NCI-H1694 treated with DMSO at 0.1 percent for 48 hours (cell line): ENCODE measurements at regions not wholly inside any gene's neighbourhood (a gene's known extent, or its start where the extent isn't known, plus 50 kb on each side); places are given as distances from the start of the nearest gene placed in this dataset.
"Not testable (repeated sequence)": the region's sequence is repeated elsewhere in the genome, so short reads cannot be mapped to it uniquely, and the experiment has no call there.

ENCODE experiments used
- DNase-seq: peaks from one replicate; lab custom pipeline; 2025; lab: John Stamatoyannopoulos, UW

DNA sequence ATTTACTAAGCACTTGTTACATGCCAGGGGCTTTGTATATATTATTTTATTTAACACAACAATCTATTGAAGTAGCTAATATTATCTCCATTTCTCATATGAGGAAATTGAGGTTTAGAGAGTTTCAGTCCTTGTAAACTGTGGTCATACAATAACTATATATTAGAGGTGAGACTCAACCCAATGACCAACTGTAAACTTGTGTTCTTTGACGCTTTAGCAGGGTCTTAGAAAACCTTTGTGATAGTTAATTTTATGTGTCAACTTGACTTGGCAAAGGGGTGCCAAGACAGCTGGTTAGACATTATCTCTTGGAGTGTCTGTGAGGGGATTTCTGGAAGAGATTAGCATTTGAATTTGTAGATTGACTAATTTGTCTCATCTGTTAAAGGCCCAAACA, 252.4 kb upstream of the B3GALT2 start:
- DNase-seq = no peak

DNA sequence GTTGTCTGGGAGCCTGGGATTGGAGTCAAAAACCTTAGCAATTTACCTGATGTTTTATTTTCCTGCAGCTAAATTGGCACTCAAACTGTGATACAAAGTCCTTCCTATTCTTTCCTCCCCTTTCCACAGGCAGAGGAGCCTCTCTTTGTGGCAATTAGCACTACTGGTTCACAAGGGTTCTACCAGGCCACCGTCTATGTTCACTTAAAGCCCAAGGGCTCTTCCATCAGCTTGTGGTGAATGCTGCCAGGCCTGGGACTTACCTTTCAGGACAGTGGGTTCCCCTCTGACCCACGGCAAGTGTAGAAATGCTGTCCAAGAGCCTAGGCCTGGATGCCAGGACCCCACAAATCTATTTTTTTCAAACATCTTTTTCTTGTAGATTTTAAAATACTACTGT, 251.9 kb upstream of the B3GALT2 start:
- no peak for DNase-seq

DNA sequence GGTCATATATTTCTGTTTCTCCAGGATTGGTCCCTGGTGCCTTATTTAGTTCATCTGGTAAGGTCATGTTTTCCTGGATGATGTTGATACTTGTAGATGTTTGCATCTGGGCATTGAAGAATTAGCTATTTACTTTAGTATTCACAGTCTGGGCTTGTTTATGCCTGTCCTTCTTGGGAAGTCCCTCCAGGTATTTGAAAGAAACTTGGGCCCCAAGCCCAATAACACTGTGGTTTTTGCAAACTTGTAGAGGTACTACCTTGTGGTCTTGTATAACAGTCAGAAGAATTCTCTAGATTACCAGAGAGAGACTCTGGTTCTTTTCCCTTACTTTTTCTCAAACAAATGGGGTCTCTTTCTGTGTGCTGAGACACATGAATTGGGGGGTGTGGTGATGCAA, 251.4 kb upstream of the B3GALT2 start:
- no peak for DNase-seq

DNA sequence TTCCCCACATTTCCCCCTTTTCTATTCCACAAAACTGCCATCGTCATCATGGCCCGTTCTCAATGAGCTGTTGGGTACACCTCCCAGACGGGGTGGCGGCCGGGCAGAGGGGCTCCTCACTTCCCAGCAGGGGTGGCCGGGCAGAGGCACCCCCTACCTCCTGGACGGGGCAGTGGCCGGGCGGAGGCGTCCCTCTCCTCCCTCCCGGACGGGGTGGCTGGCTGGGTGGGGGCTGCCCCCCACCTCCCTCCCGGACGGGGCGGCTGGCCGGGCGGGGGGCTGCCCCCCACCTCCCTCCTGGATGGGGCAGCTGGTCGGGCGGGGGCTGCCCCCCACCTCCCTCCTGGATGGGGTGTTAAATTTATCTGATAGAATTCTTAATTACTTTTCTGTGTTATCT, 250.9 kb upstream of the B3GALT2 start:
- DNase-seq = not testable (repeated sequence)

DNA sequence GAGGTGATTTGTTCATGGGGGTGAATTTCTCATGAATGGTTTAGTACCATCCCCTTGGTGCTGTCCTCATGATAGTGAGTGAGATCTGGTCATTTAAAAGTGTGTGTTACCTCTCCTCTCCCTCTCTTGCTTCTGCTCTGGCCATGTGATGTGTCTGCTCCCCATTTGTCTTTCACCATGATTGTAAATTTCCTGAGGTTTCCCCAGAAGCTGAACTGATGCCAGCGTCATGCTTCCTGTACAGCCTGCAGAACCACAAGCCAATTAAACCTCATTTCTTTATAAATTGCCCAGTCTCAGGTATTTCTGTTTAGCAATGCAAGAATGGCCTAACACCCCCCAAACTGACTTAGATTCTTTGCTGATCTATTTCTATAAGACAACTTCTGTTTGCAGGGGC, 249.4 kb upstream of the B3GALT2 start:
- no peak for DNase-seq

DNA sequence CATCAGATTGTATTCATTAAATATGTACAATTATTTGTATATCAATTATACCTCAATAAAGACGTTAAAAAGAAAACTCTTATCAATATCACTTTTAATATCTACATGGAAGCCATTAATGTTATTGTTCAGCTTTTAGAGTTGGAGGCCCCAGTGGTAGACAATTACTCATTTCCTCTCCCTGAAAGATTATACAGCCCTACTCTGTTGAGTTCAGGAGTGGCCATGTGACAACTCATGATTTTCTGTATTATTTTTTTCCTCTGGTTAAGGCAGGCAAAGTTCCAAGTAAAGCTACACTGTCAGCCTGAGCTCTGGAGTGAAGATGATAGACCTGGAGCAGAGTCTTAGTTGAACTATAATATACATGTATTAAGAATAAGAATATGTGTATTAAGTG, 247.9 kb upstream of the B3GALT2 start:
- no peak for DNase-seq

DNA sequence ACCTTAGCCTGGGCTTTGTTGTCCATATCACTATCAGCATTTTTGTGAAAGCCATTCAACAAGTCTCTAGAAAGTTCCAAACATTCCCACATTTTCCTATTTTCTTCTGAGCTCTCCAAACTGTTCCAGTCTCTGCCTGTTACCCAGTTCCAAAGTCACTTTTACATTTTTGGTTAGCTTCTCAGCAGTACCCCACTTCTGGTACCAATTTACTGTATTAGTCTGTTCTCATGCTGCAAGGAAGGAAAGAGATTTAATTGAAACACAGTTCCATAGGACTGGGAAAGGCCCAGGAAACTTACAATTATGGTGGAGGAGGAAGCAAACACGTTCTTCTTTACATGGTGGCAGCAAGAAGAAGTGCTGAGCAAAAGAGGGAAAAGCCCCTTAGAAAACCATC, 247.2 kb upstream of the B3GALT2 start:
- no peak for DNase-seq

DNA sequence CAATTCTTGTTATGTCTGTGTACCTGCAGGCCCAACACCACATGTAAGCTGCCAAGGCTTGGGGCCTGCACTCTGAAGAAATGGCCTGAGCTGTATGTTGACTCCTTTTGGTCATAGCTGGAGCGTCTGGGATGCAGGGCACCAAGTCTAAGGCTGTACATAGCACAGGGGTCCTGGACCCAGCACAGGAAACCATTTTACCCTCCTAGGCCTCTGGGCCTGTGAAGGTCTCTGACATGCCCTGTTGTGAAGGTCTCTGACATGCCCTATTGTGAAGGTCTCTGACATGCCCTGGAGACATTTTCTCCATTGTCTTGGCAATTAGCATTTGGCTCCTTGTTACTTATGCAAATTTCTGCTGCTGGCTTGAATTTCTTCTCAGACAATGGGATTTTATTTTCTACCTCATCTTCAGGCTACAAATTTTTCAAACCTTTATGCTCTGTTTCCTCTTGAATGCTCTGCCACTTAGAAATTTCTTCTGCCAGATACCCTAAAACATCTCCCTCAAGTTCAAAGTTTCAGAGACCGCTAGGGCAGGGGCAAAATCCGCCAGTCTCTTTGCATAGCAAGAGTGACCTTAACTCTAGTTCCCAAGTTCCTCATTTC, 246.7 kb upstream of the B3GALT2 start:
- DNase-seq = no peak

DNA sequence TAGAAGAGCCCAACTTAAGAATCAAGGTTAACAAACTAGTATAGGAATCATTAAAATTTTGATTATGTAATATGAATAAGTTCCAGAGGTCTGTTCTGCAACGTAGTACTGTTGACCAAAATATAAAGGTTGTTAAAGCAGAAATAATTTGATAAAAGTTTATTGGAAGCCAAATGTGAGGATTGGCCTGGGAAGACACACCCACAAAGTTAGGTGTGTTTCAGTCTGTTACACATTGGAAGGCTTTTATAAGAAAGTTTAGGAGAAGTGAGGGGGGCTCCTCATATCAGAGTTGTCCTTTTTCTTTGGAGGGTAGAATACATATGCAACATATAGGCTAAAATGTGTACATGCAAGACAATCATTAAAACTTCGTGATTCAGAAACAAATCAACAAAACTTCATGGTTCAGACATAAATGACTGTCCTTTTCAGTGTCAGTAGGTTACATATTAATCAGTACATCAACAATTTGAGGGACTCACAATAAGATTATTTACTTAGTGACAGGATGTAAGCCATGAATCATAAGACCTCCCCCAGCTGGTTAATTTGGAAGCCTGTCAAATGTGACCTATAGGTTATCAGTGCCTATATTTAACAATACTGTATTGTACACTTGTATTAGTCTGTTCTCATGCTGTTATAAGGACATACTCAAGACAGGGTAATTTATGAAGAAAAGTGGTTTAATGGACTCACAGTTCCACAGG, 245.0 kb upstream of the B3GALT2 start:
- DNase-seq = no peak

DNA sequence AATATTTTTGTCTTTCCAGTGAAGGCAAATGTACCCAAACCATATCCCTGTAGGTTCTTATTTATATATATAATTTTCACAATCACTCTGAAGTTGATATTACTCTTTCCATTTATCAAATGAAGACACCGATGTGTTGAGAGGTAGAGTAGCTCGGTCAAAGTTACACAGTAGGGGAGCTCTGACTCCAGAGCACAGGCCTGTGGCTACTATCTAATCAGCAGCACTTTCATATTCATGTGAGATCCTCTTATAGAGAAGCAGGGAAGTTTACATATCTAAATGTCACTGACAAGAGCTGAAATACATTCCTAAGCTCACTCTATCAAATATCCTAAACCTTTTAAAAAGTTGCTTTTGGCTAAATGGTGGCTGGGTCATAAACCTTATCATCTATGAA, 241.1 kb upstream of the B3GALT2 start:
- DNase-seq = no peak

DNA sequence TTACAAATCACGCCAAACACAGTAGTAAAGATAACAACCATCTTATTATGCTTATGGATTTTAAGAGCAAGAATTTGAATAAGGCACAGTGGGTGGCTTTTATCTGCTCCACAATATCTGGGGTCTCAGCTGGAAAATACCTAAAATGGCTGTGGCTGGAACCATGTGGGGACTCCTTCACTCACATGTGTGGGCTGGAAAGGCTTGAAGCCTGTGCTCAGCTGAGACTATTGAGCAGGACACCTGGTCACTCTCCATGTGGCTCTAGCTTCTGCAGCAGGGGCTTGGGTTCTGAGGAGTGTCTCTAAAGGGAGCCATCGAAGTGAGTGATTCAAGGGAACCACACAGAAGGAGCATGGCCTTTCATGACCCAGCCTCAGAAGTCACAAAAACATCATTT, 239.6 kb upstream of the B3GALT2 start:
- no peak for DNase-seq

DNA sequence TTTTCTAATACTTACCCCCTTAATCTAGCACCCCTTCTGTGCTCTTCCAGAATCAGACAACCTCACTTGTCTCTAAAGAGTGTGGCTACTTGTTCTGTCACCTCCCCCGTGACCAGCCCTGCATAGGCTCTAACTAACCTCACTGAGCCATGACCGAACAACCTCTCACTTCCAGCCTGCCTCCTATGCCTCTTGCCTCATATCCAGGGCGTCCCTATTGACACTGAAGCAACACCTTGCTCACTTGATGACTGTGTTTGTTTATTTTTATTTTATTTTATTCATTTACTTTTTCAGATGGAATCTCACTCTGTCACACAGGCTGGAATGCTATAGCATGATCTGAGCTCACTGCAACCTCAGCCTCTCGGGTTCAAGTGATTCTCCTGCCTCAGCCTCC, 235.1 kb upstream of the B3GALT2 start:
- DNase-seq = no peak

DNA sequence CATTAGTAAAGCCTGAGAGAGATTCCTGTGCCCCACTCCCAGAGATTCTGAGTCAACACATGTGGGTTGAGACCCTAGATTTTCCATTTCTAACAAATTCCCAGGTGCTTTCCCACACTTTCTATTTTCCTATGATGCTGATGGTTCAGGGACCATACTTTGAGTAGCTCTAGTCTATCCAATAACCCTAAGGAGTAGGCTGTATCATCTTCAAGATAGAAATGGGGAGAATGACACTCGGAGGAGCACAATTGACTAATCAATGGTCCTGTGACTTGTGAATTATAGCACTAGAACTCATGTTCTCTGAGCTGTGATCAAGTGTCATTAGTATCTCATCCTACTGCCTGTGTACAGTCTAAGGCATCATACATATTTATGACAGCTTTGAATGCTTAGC, 232.9 kb upstream of the B3GALT2 start:
- no peak for DNase-seq

DNA sequence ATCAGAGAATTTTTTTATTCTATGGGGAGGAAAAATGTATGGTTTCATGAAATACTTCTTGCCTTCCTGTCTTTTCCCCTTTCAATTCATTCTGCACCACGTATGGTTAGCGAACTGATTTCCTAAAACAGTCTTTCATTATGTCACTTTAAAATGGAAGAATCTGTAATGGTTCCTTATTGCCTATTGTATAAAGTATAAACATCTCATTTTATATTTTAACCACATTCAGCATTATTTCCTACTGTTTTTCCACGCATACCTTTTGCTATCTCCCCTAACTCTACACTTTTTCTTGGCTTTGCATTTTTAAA, 232.3 kb upstream of the B3GALT2 start:
- DNase-seq = no peak

DNA sequence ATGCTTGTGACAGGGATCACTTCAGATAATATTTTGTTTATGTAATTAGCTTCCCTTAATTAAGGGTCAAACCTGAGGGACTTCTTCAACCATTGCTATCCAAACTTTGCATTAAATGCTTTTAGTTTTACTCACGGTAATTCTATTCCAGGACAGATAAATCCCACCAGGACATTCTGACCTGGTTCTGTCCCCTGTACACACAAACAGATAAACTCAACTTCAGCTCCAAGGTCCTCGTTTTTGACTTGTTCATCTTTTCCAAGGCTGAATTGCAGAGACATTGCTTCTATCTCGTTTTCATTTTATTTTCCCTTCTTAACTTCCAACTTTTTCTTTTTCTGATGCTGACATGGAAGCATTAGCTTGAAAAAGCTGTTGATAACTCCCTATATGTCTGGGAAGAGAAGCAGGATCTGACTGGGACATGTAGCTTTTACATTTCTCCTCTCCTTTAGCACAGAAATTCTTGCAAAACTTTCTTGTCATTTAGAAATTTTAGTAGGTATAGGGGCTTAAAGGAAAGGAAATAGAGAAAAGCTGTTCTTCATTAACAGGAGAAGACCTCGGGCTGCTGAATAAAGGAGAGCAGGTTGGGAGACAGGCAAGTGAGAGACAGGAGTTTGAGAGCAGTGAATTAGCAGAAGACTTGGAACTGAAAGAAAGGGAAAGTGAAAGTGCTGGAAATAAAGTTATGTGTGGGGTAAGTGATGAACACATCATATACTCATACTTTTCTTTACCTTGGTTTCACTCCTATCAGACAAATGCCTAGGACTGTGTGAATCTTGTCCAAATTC, 231.7 kb upstream of the B3GALT2 start:
- DNase-seq = no peak

DNA sequence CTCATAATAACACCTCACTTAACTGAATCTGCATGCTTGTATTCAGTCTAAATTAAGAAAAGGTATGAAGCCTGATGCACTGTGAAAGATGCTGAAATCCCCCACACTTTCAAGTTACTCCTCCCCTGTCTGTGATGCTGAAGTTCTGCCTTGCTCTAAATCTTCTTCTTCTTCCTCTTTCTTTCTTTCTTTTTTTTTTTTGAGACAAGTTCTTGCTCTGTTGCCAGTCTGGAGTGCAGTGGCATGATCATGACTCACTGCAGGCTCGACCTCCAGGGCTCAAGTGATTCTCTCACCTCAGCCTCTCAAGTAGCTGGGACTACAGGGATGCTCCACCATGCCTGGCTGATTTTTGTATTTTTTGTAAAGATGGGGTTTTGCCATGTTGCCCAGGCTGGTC, 231.0 kb upstream of the B3GALT2 start:
- no peak for DNase-seq

DNA sequence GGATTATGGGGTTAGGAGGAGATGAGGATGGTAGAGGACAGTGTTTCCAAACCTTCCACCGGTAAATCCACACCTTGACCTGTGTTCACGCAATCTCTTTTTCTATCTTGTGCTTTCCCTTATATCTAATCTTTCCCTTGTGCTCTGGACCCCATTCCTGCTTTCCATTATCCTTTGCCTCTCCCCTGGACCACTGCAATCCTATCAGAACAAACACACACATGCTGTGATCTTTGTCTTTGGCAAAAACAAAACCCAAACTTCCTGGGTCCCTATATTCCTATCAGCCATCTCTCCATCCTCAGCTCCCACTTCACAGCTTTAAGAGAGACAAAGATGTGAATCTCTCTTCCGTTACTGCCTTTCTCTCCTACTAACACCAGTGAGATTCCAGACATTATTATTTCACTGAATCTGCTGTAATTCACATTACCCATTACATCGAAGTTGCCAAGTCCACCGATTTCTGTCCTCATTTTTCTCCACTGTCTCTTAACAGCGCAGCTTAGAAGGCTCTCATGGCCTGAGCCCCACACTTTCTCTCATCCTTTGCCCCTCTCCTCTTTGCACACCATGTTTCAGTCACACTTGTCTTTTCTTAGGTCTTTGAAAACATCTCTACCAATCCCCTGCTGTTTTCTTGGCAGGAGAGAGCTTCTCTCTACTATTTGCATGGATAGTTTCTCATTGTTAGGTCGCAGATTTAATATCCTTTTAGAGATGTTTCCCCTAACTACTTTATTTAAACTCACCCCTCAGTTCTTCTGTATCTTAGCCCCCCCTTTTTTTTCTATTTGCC, 230.0 kb upstream of the B3GALT2 start:
- DNase-seq = no peak

DNA sequence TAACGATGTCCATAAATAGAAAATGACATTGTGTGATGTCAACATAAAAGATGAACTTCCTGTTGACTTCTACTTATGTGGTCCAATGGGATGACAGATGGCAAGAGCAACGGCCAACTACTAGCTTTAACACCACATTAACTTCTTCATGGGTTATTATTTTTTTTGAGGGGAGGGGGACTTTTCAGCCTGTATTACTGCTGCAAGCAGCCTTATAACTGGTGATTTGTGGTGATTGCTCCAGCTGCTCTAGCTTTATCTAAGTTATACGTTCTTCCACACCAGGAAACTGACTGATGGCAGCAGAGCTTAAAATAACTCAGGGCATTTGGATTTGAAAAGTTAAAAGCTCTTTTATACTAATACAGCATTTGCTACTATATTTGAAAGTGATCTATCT, 228.8 kb upstream of the B3GALT2 start:
- no peak for DNase-seq

DNA sequence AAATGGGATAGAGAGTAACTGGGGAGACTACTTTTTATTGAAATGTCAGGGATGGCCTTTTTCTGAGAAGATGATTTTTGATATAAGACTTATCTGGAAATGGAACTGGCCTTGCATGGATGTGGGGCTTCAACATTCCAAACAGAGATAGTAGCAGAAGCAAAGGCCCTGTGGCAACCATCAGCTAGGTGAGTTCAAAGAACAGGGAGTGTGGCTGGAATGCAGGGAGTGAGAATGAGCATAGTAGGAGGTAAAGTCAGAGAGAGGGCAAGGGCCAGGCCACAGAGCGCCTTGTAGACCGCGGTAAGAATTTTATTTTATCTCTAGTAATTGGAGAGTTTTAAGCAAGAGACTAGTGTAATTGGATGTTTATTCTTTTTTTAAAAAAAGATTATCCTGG, 227.0 kb upstream of the B3GALT2 start:
- DNase-seq = no peak

DNA sequence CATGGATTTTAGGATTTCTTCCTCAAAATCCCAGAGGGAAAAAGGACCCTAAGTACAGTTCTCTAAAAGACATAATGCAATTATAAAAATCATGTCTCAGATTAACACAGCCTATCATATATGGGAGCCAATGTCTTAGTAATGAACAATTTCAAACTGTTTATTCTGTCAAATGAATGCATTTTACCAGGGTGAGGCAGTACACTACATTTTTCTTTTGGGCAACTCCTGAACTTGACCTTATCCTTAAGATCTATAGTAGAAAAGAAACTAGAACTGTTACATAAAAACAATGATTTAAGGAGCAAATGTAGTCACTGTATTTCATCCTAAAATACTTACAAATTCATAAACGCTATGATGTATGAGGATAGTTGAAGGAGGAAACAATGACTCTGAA, 226.3 kb upstream of the B3GALT2 start:
- DNase-seq = no peak

DNA sequence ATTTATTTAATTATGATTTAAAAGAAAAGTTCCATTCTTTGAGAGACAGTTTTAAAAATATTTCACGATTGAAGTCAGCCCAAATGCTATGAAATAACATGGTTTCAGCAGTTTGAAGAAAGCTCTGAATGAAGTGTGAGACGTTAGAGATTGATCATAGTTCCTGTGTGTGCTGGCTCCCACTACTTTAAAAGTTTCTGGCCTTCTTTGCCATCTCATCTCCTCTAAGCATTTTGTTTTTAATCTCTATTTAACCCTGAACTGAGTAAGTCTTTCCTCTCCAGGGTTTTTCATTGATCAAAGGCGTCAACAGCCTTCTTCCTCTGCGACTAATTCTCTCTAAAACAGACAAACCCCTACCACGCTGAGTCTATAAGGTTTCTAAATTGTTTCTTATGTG, 225.3 kb upstream of the B3GALT2 start:
- DNase-seq = no peak

DNA sequence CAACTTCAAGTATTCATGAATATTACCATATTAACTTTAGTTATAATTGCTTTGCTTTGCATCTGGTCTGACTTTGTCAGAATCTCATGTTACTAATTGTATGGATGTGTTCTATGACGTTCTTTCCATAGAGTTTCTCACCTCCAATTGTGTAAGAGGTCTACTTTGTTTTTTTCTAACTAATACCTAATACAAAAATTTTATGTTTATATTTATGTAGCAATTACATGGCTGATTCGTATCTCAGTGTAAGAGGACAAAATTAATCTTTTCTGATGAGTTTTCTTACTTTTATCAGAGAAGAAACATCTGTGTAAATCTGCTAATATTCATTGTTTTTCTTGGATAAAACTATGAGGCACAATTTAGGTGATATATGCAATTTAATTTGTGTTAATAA, 224.8 kb upstream of the B3GALT2 start:
- DNase-seq = no peak

DNA sequence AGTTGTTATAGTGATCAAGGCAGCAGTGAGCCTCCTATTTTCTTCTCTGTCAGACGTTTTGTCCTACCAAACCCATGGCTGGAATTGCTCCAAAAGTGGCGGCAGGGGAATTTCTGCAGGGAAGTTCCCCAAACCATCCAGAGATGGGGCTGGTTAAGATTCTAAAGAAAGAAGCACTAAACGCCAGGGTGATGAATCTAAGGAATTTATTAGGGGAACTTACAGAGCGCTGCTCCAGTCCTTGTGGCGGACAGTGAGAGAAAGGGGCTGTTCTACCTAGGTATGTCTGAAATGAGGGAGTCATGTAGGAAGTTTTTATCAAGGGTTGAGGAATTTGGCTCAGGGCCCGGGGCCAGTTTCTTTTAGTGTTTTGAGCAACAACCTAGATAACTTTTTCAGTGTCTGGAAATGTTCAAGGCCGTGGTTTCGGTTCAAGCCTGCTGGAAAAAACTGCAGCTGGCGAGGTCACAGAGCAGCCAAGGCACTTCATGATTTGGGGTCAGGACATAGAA, 222.4 kb upstream of the B3GALT2 start:
- DNase-seq = no peak
